Endometrium (tissue), 2 donors: ENCODE measurements at regions not wholly inside any gene's neighbourhood (a gene's known extent, or its start where the extent isn't known, plus 50 kb on each side); places are given as distances from the start of the nearest gene placed in this dataset.
"Not testable (repeated sequence)": the region's sequence is repeated elsewhere in the genome, so short reads cannot be mapped to it uniquely, and the experiment has no call there.

Source experiments
- FAIRE-seq: peaks from 2 replicates; lab custom pipeline; 2012; peaks lifted over from hg19 to GRCh38; lab: Jason Lieb, UNC
- donor health status: control.
- donor health status: control.

GRCh38 chr16:88148078-88148477 lies 196.8 kb downstream of the BANP start:
- not testable (repeated sequence) for FAIRE-seq

- FAIRE-seq, result not testable (repeated sequence)
Measured at GRCh38 chr16:88148682-88149081, 197.4 kb downstream of the BANP start.

- FAIRE-seq, result not testable (repeated sequence)
Measured at GRCh38 chr16:88149158-88149603, 197.9 kb downstream of the BANP start.

- not testable (repeated sequence) for FAIRE-seq
Measured at GRCh38 chr16:88149663-88150062, 198.4 kb downstream of the BANP start.

- not testable (repeated sequence) for FAIRE-seq
Measured at GRCh38 chr16:88150456-88151128, 199.4 kb downstream of the BANP start.

GRCh38 chr16:88151129-88151499 lies 199.9 kb downstream of the BANP start:
- FAIRE-seq, result not testable (repeated sequence)

- FAIRE-seq, result not testable (repeated sequence)
Measured at GRCh38 chr16:88151859-88152843, 200.9 kb downstream of the BANP start.

GRCh38 chr16:88152879-88153278 lies 201.6 kb downstream of the BANP start:
- not testable (repeated sequence) for FAIRE-seq

- FAIRE-seq, result not testable (repeated sequence)
Measured at GRCh38 chr16:88153516-88153915, 202.3 kb downstream of the BANP start.

GRCh38 chr16:88154886-88155285 lies 203.7 kb downstream of the BANP start:
- FAIRE-seq, result not testable (repeated sequence)

GRCh38 chr16:88155681-88156080 lies 204.4 kb downstream of the BANP start:
- not testable (repeated sequence) for FAIRE-seq

GRCh38 chr16:88156640-88157283 lies 205.5 kb downstream of the BANP start:
- FAIRE-seq, result not testable (repeated sequence)

- FAIRE-seq, result not testable (repeated sequence)
Measured at GRCh38 chr16:88157686-88158085, 206.5 kb downstream of the BANP start.

- FAIRE-seq, result not testable (repeated sequence)
Measured at GRCh38 chr16:88158256-88159045, 207.2 kb downstream of the BANP start.

GRCh38 chr16:88159046-88159896 lies 208.0 kb downstream of the BANP start:
- not testable (repeated sequence) for FAIRE-seq

GRCh38 chr16:88159897-88160335 lies 208.7 kb downstream of the BANP start:
- not testable (repeated sequence) for FAIRE-seq

GRCh38 chr16:88161191-88161590 lies 210.0 kb downstream of the BANP start:
- FAIRE-seq, result not testable (repeated sequence)

GRCh38 chr16:88161623-88162275 lies 210.5 kb downstream of the BANP start:
- FAIRE-seq, result not testable (repeated sequence)

- FAIRE-seq, result not testable (repeated sequence)
Measured at GRCh38 chr16:88162778-88163177, 211.5 kb downstream of the BANP start.
